ENCODE measurements at regions not wholly inside any gene's neighbourhood (a gene's known extent, or its start where the extent isn't known, plus 50 kb on each side); places are given as distances from the start of the nearest gene placed in this dataset.

- DNase-seq (ENCODE audit: low spot score), result no peak
Observed at GRCh38 chr10:3879073-3879472, 94.1 kb upstream of the KLF6 start.

DNA sequence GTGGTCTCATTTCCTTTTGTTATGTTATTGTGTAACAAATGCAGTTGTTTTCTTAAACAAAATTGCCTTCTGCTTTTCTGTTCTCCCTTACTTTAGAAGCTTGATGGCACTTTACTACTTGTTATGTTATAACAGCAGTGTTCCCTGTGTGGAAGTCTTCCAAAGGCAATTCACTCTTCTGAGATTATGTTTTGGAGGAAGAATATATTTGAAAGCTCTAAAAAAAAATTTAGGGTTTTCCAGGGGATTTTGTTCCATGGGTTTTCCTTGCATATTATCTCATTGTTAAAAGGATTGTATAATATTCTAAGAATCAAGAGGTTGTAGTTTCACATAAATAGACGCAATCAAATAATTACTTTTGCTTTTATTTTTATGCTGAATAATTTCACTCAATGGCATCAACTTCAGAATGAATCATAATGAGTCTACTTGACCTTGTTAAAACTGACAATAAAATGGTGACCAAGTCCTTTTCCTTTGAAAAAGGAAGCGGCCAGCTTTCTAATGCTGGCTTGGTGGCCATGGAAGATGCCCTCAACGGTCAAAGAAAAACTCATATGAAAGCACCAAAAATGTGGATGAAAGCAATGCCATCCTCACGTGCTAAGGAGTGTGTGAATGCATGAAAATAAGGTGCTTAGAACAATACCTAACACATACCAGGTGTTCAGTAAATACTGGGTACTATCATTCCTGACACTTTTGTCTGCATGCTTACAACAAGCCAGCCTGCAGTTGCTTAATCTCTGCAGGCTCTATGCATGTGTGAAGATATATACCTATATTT is 92.4 kb upstream of the KLF6 start:
- peak; percentile 30; the same call in 1 of the 3 replicates for ATAC-seq (ENCODE audit: low read depth)
- no peak for TF ChIP-seq CTCF (IDR thresholded peaks at IDR 0.05; ENCODE audit: poor library complexity, severe bottlenecking)
- Histone ChIP-seq H3K27me3 (ENCODE audit: insufficient read depth, poor library complexity, severe bottlenecking) (no peaks in the 10 kb centered on the region), H3K27ac (ENCODE audit: poor library complexity, severe bottlenecking) (peak overlapping the region; percentile 74), H3K4me1 (ENCODE audit: insufficient read depth, poor library complexity, severe bottlenecking) (peaks cover 22% of the 10 kb centered on the region), H3K36me3 (ENCODE audit: low read depth) (no peaks in the 10 kb centered on the region), H3K4me3 (ENCODE audit: severe bottlenecking) (no peak overlapping the region), H3K9me3 (ENCODE audit: severe bottlenecking) (no peaks in the 10 kb centered on the region)
- no peak for DNase-seq (ENCODE audit: low spot score)

More at GRCh38 chr10:3879073-3879472, 94.1 kb upstream of the KLF6 start:
- TF ChIP-seq CTCF (IDR thresholded peaks at IDR 0.05; ENCODE audit: poor library complexity, severe bottlenecking), result no peak
- Histone ChIP-seq H3K4me1 (ENCODE audit: insufficient read depth, poor library complexity, severe bottlenecking) (peaks cover 17% of the 10 kb centered on the region), H3K27me3 (ENCODE audit: insufficient read depth, poor library complexity, severe bottlenecking) (no peaks in the 10 kb centered on the region), H3K36me3 (ENCODE audit: low read depth) (no peaks in the 10 kb centered on the region), H3K4me3 (ENCODE audit: severe bottlenecking) (no peak overlapping the region), H3K27ac (ENCODE audit: poor library complexity, severe bottlenecking) (no peak overlapping the region), H3K9me3 (ENCODE audit: severe bottlenecking) (no peaks in the 10 kb centered on the region)
- no peak for ATAC-seq (ENCODE audit: low read depth)

GRCh38 chr10:3876350-3876962 is 91.4 kb upstream of the KLF6 start:
- Histone ChIP-seq H3K36me3 (ENCODE audit: low read depth) (no peaks in the 10 kb centered on the region), H3K27ac (ENCODE audit: poor library complexity, severe bottlenecking) (peak overlapping the region; percentile 74), H3K9me3 (ENCODE audit: severe bottlenecking) (no peaks in the 10 kb centered on the region), H3K4me1 (ENCODE audit: insufficient read depth, poor library complexity, severe bottlenecking) (peaks cover 22% of the 10 kb centered on the region), H3K4me3 (ENCODE audit: severe bottlenecking) (no peak overlapping the region), H3K27me3 (ENCODE audit: insufficient read depth, poor library complexity, severe bottlenecking) (no peaks in the 10 kb centered on the region)
- ATAC-seq (ENCODE audit: low read depth), result peak; percentile 40; the same call in 1 of the 3 replicates
- DNase-seq (ENCODE audit: low spot score), result no peak
- no peak for TF ChIP-seq CTCF (IDR thresholded peaks at IDR 0.05; ENCODE audit: poor library complexity, severe bottlenecking)

GRCh38 chr10:3875842-3876235 is 90.8 kb upstream of the KLF6 start:
- Histone ChIP-seq H3K36me3 (ENCODE audit: low read depth) (no peaks in the 10 kb centered on the region), H3K4me1 (ENCODE audit: insufficient read depth, poor library complexity, severe bottlenecking) (peaks cover 22% of the 10 kb centered on the region), H3K27ac (ENCODE audit: poor library complexity, severe bottlenecking) (peak overlapping the region; percentile 74), H3K4me3 (ENCODE audit: severe bottlenecking) (no peak overlapping the region), H3K27me3 (ENCODE audit: insufficient read depth, poor library complexity, severe bottlenecking) (no peaks in the 10 kb centered on the region), H3K9me3 (ENCODE audit: severe bottlenecking) (no peaks in the 10 kb centered on the region)
- DNase-seq (ENCODE audit: low spot score) (no peak), ATAC-seq (ENCODE audit: low read depth) (no peak)
- TF ChIP-seq CTCF (IDR thresholded peaks at IDR 0.05; ENCODE audit: poor library complexity, severe bottlenecking), result no peak

Measured in RWPE2 (cell line).